Skeletal muscle satellite cell (primary cell): ENCODE measurements at regions not wholly inside any gene's neighbourhood (a gene's known extent, or its start where the extent isn't known, plus 50 kb on each side); places are given as distances from the start of the nearest gene placed in this dataset.

Experiments
- H3K27me3 ChIP-seq: 2 replicates; pipeline ENCODE4 v1.7.0; 2013; ENCODE audit warnings: low read length; ENCODE audit not compliant: control insufficient read depth, insufficient read depth
- H3K36me3 ChIP-seq: 2 replicates; pipeline ENCODE4 v1.7.0; 2013; ENCODE audit warnings: mild to moderate bottlenecking, control low read depth, low read length; ENCODE audit not compliant: insufficient read depth
- H3K4me1 ChIP-seq: 2 replicates; pipeline ENCODE4 v1.7.0; 2013; ENCODE audit warnings: low read length; ENCODE audit not compliant: control insufficient read depth, insufficient read depth
- H3K4me2 ChIP-seq: 2 replicates; pipeline ENCODE4 v1.7.0; 2013; ENCODE audit warnings: mild to moderate bottlenecking, low read length
- H3K4me3 ChIP-seq: 2 replicates; pipeline ENCODE4 v1.7.0; 2013; ENCODE audit warnings: low read length
- H3K9ac ChIP-seq: 2 replicates; pipeline ENCODE4 v1.7.0; 2013; ENCODE audit warnings: mild to moderate bottlenecking, low read depth, low read length, moderate library complexity
- H3K9me3 ChIP-seq: replicated peaks from 2 replicates; pipeline ENCODE4 v1.7.0; 2013; ENCODE audit warnings: mild to moderate bottlenecking, control low read depth, low read length

DNA sequence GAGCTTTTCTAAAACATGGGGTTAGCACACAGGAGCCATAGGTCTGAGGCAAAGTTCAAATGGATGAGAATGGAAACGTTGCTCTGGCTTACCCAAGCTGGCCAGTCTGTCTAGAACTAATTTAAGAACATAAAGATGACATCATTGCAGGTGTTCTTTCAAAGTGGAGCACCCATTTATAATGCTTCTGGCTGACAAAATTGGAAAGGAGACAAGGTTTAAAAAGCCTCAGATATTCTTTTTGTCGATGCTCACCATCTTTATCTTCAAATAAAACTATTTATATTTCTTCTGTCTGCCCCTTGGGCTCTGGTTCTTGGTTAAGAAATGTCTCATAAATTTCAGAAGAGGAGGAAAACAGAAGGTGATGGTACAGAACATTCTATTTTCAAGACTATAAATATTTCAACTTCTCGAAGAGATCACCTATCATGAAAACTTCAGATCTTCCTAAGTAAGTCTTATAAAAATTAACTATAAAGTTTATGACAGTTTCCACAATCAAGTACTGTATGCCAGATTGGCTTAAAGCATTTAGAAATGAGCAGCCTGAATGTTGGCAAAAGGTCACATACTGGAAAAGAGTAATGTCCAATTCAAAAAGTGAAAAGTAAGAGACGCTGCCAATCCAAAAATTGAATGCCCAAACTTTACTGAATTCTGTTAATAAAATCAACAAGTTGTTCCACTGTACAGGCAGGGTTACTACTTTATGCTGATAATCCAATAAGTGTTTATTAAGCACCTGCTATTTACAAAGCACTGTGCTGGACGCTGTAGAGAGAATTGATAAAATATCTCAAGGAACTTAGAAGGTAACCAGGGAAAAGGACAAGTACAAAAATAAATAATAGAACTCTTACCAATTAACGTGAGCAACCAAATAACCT, 92.0 kb downstream of the ETS2 start:
- H3K4me3 ChIP-seq, result no peak overlapping the region
- H3K36me3 ChIP-seq, result no peaks in the 10 kb centered on the region
- no peaks in the 10 kb centered on the region for H3K27me3 ChIP-seq
- H3K9ac ChIP-seq, result no peak overlapping the region
- peak overlapping the region; percentile 6 for H3K4me2 ChIP-seq
- no peaks in the 10 kb centered on the region for H3K9me3 ChIP-seq
- H3K4me1 ChIP-seq, result peaks cover 19% of the 10 kb centered on the region

DNA sequence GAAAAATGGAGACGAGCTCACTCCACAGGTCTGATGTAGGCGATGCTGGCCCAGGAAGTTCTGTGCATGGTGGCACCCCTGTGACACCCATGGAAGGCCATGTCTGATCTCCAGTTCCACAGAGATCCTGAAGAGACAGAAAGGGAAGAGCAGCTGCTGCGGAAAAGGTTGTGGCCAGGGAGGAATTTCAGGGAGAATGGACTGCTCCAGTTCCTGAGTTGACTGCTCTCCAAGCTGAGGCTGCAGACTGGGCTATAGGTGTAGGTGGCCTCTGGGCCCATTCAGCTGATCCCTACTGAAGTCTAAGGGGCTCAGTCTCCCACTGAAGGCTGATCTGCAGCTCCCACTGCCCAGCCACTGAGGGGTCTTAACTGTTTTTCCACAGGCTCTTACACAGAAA, 89.2 kb downstream of the ETS2 start:
- Histone ChIP-seq H3K9me3 (no peaks in the 10 kb centered on the region), H3K4me2 (no peak overlapping the region)

DNA sequence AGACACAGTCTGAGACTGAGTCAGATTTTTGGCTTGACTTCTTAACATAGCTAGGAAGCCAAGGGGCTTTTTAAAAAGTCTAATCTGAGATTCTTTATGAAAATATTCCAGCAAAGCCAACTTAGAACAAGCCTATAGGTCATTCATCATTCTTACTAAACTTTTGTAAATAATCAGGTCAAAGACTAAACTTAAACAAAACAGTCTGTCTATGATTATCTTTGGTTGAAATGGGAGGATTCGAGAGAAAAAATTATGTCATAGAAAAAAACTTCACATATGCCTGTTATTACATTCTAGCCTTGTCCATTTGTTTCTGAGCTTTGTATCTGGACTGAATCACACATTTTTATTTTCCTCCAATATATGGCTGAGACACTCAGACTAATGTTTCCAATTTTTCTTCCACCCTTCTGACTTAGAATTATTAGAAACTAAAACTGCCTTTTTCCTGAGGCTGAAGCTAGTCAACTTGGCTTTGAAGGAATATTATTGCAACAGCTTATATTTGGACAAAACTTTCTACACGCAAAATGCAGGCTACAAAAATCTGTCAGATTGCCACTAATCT, 83.3 kb downstream of the ETS2 start:
- no peaks in the 10 kb centered on the region for H3K4me1 ChIP-seq
- H3K36me3 ChIP-seq, result no peaks in the 10 kb centered on the region
- no peak overlapping the region for H3K9ac ChIP-seq

More for the DNA sequence above, 89.2 kb downstream of the ETS2 start:
- Histone ChIP-seq H3K4me3 (no peak overlapping the region), H3K36me3 (no peaks in the 10 kb centered on the region), H3K27me3 (no peaks in the 10 kb centered on the region), H3K4me1 (peaks cover 19% of the 10 kb centered on the region), H3K9ac (no peak overlapping the region)

DNA sequence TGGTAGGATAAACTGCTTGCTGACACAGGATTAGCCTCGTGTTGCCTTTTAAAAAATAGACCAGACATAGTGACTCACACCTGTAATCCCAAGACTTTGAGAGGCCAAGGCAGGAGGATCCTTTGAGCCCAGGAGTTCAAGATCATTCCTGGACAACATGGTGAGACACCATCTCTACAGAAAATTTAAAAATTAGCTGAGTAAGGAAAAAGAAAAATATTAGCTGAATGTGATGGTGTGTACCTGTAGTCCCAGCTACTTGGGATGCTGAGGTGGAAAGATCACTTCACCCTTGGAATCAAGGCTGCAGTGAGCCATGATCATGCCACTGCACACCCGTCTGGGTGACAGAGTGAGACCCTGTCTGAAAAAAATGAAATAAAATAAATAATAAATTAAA, 82.0 kb downstream of the ETS2 start:
- Histone ChIP-seq H3K4me2 (no peak overlapping the region), H3K36me3 (no peaks in the 10 kb centered on the region), H3K4me3 (no peak overlapping the region), H3K27me3 (peaks cover 3% of the 10 kb centered on the region), H3K9ac (no peak overlapping the region), H3K4me1 (no peaks in the 10 kb centered on the region), H3K9me3 (peaks cover 13% of the 10 kb centered on the region)

More for the DNA sequence above, 83.3 kb downstream of the ETS2 start:
- Histone ChIP-seq H3K9me3 (peaks cover 13% of the 10 kb centered on the region), H3K27me3 (no peaks in the 10 kb centered on the region), H3K4me2 (no peak overlapping the region), H3K4me3 (no peak overlapping the region)

DNA sequence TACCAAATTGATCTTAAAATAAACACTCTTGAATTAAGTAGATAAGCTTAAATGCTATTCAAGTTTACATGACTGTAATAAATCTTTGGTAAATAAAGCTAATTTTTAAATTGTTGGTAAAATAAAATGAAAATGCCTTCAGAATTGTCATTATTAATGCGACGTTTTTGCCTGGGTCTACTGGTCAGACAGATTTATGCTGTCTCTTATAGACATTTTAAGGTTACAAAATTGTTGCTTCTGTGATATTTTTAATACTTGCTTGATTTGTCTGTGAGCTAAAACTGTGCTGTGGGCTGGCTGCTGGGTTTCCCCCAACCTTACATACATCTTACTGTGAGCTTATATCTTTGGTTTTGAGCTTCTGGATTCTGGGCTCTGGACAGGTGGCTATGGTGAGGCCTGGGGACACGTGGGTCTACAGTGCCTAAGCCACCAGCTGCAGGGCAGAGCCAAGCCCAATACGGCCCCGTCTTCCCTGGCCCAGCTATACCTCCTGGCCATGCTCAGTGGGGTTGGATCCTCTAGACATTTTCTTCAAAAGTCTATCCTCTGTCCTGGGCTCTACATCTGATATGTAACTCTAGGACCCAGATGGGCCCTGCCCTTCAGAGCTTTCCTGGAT, 81.4 kb downstream of the ETS2 start:
- Histone ChIP-seq H3K36me3 (no peaks in the 10 kb centered on the region), H3K9me3 (peaks cover 13% of the 10 kb centered on the region), H3K27me3 (peaks cover 3% of the 10 kb centered on the region), H3K4me2 (no peak overlapping the region), H3K4me3 (no peak overlapping the region), H3K4me1 (no peaks in the 10 kb centered on the region), H3K9ac (no peak overlapping the region)

DNA sequence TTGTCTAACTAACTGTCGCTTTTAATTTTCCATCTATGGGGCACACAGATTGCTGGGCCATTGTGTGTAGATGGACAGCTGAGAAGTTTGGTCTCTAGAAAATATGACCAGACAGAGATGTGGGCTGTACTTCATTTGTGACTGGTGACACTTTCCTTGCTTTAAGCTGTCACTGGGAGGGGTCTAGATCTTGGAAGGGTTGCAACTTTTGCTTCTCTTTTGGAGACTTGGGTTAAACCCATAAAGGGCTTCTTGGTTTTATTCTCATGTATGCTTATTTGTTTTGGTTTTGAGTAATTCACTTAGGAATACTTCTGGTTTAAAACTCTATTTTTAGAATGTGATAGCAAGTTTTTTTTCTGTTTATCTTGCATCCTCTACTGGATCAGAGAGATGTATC, 80.2 kb downstream of the ETS2 start:
- H3K9ac ChIP-seq, result no peak overlapping the region
- no peaks in the 10 kb centered on the region for H3K36me3 ChIP-seq
- peaks cover 13% of the 10 kb centered on the region for H3K9me3 ChIP-seq
- peaks cover 3% of the 10 kb centered on the region for H3K27me3 ChIP-seq
- no peak overlapping the region for H3K4me3 ChIP-seq
- no peak overlapping the region for H3K4me2 ChIP-seq
- H3K4me1 ChIP-seq, result no peaks in the 10 kb centered on the region

DNA sequence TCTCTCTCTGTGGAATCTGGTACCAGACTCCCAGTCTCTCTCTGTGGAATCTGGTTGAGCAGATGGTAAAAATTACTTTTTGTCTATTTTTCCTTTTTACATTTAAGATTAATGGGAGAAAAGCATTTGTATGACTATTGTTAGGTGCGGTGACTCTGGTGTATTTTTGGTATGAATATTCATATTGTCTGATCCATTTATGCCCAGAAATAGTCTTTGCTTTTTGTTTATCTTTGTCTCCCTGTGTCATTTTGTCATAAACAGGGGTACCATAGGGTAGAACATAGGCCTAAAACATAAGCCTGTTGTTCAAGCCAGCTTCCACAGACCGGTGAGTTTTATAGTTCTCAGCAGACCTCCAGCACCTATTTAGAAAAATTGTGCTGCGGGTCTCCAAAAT, 78.7 kb downstream of the ETS2 start:
- Histone ChIP-seq H3K4me2 (no peak overlapping the region), H3K36me3 (no peaks in the 10 kb centered on the region), H3K9me3 (peaks cover 16% of the 10 kb centered on the region), H3K4me1 (no peaks in the 10 kb centered on the region), H3K4me3 (no peak overlapping the region), H3K9ac (no peak overlapping the region), H3K27me3 (peaks cover 3% of the 10 kb centered on the region)

DNA sequence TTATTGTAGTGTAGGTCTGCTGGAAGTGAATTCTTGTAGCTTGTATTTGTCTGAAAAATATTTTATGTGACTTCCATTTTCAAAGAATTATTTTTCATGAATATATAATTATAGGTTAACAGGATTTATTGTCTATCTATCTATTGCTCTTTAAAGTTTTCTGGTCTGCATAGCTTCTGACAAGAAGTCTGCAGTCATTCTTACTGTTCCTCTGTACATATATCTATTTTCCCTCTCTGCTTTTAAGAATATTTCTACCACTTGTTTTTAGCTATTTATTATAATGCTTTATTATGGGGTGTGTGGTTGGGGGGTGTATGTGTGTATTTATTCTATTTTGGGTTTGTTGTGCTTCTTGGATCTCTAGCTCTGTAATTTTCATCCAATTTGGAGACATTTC, 77.4 kb downstream of the ETS2 start:
- Histone ChIP-seq H3K36me3 (no peaks in the 10 kb centered on the region), H3K4me1 (no peaks in the 10 kb centered on the region), H3K4me2 (no peak overlapping the region), H3K9me3 (peaks cover 16% of the 10 kb centered on the region), H3K27me3 (peaks cover 3% of the 10 kb centered on the region), H3K4me3 (no peak overlapping the region), H3K9ac (no peak overlapping the region)

DNA sequence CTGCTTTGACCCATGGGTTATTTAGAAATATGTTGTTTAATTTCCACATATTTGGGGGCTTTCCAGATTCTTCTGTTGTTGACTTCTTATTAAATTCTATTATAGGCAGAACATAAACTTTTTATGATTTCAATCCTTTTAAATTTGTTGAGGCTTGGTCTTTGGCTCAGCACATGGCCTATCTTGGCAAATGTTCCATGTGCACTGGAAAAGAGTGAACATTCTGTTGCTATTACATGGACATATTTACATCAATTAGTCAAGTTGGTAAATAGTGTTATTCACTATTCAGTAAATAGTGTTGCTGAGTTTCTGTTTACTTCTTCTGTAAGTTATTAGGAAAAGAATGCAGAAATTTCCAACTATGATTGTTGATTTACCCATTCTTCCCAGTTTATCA, 75.4 kb downstream of the ETS2 start:
- H3K4me2 ChIP-seq, result no peak overlapping the region
- no peaks in the 10 kb centered on the region for H3K36me3 ChIP-seq
- H3K4me3 ChIP-seq, result no peak overlapping the region
- H3K4me1 ChIP-seq, result no peaks in the 10 kb centered on the region
- H3K9me3 ChIP-seq, result peaks cover 3% of the 10 kb centered on the region
- peaks cover 3% of the 10 kb centered on the region for H3K27me3 ChIP-seq
- H3K9ac ChIP-seq, result no peak overlapping the region

DNA sequence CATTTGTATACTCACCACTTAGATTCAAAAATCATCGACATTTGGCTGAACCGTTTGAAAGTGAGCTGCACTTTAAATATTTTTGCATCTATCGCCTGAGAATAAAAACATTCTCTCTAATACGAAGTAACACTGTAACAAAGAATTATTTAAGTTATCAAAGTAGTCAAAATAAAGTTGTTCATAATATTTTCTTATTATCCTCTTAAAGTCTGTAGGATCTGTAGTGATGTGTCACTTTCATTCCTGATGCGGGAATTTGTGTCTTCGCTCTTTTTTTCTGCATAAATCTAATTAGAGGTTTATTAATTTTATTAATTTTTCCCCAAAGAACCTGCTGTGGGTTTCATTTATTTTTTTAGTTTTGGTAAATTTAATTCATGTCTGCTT, 74.8 kb downstream of the ETS2 start:
- Histone ChIP-seq H3K27me3 (peaks cover 3% of the 10 kb centered on the region), H3K9ac (no peak overlapping the region), H3K4me1 (no peaks in the 10 kb centered on the region), H3K4me3 (no peak overlapping the region), H3K36me3 (no peaks in the 10 kb centered on the region), H3K4me2 (no peak overlapping the region), H3K9me3 (peaks cover 3% of the 10 kb centered on the region)

DNA sequence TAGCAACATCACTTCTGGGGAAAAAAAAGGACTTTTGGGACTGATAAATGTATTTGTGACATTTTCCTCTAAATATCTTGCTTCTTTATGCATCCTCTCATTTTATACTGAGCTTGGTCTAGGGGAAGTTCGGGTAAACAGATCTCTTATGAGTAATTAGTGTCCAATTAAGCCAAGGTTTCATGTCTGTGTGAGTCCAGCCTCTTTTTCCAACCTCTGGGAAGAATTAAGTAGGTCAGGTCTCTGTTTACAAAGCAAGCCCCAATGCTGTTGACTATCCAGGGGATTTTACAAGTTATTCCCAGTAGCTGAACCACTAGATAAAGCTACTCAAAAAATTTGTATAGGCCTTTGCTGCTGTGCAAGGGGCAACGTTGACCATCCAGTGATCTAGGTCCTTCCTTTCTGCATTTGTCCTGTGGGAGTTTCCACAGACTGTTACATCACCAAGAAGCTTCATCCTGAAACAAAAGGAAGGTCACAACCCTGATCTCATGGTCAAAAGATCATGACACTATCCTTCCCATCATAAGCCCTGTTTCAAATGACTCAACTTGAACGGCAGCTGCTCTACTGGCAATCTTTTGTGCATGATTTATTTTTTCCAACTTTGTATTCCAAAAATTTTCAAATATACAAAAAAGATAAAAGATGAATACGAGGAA, 74.3 kb downstream of the ETS2 start:
- H3K27me3 ChIP-seq, result peaks cover 3% of the 10 kb centered on the region
- no peaks in the 10 kb centered on the region for H3K4me1 ChIP-seq
- no peak overlapping the region for H3K4me3 ChIP-seq
- H3K4me2 ChIP-seq, result no peak overlapping the region
- H3K36me3 ChIP-seq, result no peaks in the 10 kb centered on the region
- H3K9me3 ChIP-seq, result peaks cover 3% of the 10 kb centered on the region
- no peak overlapping the region for H3K9ac ChIP-seq
